GM12873 (cell line): ENCODE measurements at regions not wholly inside any gene's neighbourhood (a gene's known extent, or its start where the extent isn't known, plus 50 kb on each side); places are given as distances from the start of the nearest gene placed in this dataset.

Experiments used
- TF ChIP-seq, protein P1 (sequence below): IDR thresholded peaks from 2 replicates; pipeline ENCODE4 v1.5.1; 2012; ENCODE audit warnings: low read depth, mild to moderate bottlenecking, moderate library complexity, low read length, control low read depth; ENCODE audit not compliant: insufficient read depth; ENCODE audit errors: missing control alignments

DNA sequence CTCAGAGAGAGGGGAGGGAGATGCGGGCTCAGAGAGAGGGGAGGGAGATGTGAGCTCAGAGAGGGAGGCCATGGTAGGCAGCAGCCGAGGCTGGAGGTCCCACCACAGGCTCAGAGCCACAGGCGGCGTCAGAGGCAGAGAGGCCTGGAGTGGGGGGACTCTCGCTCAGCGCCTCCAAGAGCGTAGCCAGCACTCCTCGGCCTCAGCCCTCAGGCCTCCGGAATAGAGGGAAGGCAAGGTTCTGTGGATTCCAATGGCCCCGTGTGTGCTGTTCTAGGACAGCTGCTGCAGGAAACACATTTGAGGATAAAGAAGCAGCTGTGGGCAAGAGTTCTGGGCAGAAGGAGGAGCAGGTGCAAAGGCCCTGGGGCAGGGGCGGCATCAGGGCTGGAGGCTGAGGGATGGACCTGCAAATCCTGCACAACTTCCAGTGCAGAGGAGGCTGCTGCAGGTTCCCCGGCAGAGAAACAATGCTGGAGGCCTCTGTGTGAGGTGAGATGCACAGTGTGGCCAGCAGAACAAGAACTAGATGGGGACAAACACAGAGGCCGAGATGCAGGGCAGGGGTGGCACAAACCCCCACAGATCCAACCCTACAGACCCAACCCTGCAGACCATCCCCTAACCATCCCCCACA, 59.1 kb upstream of the GALNT9 start:
- TF ChIP-seq, protein P1, sequence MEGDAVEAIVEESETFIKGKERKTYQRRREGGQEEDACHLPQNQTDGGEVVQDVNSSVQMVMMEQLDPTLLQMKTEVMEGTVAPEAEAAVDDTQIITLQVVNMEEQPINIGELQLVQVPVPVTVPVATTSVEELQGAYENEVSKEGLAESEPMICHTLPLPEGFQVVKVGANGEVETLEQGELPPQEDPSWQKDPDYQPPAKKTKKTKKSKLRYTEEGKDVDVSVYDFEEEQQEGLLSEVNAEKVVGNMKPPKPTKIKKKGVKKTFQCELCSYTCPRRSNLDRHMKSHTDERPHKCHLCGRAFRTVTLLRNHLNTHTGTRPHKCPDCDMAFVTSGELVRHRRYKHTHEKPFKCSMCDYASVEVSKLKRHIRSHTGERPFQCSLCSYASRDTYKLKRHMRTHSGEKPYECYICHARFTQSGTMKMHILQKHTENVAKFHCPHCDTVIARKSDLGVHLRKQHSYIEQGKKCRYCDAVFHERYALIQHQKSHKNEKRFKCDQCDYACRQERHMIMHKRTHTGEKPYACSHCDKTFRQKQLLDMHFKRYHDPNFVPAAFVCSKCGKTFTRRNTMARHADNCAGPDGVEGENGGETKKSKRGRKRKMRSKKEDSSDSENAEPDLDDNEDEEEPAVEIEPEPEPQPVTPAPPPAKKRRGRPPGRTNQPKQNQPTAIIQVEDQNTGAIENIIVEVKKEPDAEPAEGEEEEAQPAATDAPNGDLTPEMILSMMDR: no peak

DNA sequence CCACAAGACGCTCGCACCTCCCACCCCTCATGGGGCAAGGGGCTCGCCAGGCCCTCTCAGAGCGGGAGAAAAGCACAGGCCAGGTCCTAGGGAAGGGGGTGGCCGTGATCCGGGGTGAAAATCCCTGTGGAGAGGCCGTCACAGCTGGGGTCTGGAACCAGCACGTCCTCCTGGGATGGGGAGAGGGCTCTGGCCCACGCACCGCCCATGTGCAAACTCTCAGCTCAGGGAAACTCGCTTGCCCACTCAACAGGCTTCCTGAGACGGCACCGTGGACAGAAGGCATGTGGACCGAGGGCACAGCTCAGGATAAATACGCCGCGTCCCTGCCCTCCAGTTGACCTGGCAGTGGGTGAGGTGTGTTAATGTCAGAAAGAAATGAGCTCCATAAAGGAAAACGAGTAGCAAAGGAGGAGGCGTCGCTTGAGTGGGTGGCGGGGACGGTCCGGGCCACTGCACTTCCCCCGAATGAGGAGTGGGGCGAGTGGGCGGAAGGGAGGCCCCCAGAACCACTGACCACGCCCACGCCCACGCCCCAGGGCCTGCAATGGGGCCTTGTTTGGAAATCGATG, 57.6 kb upstream of the GALNT9 start:
- TF ChIP-seq, protein P1: no peak

DNA sequence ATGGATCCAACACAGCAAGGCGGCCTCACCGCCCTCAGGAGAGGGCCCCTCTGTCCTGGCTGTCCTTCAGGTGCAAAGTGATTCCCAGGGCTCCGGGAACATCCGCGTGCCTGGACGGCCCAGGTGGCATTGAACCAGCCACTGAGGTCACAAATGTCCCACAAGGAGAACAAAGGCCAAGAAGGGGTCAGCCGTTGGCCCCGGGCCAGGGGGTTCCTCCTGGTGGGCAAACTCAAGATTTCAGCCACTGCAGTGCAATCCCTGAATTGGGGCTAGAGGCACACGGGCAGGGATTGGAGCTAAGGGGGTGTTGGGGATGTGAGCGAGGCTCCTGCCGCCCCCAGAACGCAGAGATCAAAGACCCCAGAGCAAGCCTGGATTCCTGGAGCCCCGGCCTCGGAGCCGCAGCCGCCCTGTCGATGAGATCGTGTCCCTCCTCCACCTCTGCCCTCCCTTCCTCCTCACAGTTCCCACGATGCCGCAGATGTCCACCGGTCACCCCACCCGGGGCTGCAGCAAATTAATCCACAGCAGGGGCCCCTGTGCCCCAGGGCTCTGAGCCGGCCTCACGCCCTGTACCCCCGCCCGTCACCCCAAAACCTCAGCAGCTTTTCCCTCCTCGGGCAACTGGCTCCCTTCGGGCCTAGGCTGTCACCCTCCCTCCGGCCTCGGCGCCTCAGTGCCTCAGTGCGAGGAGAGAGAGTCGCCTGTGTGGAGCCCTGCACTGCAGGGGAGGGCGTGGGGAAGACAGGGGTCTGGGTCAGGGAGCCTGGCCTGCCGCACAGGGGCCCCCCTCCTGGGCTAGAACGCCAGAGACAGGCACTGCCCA, 56.7 kb upstream of the GALNT9 start:
- TF ChIP-seq, protein P1: no peak

DNA sequence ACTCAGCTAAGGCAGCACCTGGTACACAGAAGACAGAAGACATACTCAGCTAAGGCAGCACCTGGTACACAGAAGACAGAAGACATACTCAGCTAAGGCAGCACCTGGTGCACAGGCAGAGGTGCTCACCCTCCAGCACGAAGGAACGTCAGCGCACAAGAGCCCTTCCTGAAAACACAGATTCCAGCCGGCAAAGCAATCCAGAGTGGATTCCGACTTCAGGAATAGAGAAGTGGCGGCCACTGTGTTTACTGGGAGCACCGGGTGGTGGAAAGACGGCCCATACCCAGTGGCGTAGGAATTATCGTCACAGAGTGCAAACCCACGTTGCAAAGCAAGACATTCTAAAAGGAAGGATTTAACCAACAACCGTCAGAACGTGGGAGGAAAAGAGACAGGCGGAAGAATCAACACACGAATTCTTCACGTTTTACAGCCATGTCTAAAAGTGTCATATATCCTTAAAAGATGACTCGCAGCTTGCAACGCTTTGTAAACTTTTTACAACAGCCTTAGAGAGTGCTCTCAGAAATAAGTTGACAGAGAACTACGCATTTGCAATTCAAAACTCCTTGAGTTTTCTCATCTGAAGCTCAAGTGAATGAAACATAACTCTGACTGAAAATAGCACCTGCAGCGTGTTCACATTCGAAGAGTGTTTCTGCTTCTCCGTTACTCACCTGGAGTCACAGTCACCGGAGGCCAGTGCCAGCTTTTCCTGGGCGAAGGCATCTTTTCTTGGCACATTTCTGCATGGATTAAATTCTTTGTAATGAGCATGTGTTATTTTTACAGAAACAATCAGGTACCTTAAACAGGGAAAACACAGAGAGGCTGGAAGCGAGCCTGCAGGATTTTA, 55.8 kb upstream of the GALNT9 start:
- TF ChIP-seq, protein P1: no peak

DNA sequence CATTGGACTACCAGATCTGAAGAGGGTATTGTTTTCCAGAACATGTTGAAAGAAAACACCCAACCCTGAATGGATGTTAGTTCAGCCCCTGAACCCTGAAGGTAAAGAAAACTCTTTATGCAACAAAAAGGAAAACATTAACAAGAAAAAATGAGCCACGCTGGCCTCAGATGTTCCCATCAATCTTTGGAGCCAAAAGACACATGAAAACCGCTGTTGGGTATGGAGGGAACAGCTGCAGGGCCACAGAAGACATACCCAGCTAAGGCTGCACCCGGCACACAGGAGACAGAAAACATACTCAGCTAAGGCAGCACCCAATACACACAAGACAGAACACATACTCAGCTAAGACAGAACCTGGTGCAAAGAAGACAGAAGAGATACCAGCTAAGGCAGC, 51.3 kb upstream of the GALNT9 start:
- TF ChIP-seq, protein P1: no peak

DNA sequence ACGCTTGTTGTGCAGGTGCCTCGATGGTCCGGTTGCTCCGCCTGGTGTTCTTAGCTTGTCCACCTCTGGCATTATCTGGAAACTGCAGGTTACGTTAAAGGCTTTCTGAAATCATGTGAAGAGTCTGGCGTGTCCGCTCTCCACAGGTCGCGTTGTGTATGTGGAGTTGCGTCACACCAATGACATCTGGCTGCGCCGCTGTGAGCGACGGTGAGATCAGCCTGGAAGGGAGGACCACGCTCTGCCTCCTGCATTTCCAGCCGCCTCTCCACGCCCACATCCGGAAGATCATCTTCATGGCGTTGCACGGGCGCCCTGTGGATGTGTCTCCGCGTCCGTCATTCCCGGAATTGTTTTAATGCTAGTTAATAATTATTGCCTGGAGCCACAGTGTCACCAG, 50.6 kb upstream of the GALNT9 start:
- TF ChIP-seq, protein P1: no peak

DNA sequence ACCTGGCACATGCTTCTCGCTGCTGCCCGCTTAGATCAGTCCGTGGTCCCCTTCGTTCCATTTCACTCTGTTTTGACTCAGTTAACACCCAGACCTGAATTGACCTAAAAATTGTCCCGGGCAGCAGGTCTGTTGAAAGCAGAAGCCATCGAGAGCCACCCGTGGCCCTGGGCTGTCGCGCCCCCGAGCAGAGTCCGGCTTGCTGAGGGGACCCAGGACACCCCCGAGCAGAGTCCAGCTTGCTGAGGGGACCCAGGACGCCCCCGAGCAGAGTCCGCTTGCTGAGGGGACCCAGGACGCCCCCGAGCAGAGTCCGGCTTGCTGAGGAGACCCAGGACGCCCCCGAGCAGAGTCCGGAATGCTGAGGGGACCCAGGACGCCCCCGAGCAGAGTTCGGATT, 50.2 kb upstream of the GALNT9 start:
- TF ChIP-seq, protein P1: no peak
